HL-60 (cell line): ENCODE measurements at regions not wholly inside any gene's neighbourhood (a gene's known extent, or its start where the extent isn't known, plus 50 kb on each side); places are given as distances from the start of the nearest gene placed in this dataset.

Source experiments
- DNase-seq, 2 experiments: peaks; one replicate each; pipeline ENCODE4 v3.0.0-alpha.2; 2010 to 2020; ENCODE audit warnings: low read depth in 1 of 2, low spot score in 1 of 2
- H3K27ac ChIP-seq: fragments of 250-450 bp; sonication (Bioruptor Pico); replicated peaks from 2 replicates; pipeline ENCODE4 v1.5.1; 2020; ENCODE audit warnings: mild to moderate bottlenecking, moderate library complexity
- H3K27me3 ChIP-seq: fragments of 250-450 bp; sonication (Bioruptor Pico); 2 replicates; pipeline ENCODE4 v1.5.1; 2021; ENCODE audit warnings: mild to moderate bottlenecking, moderate library complexity; ENCODE audit not compliant: insufficient read depth, poor library complexity, severe bottlenecking
- H3K4me3 ChIP-seq: replicated peaks from 2 replicates; pipeline ENCODE4 v1.5.1; 2011; ENCODE audit warnings: mild to moderate bottlenecking, control low read depth, low read length; ENCODE audit not compliant: insufficient read depth
- GABPA ChIP-seq: IDR thresholded peaks from 2 replicates; pipeline ENCODE4 v1.6.1; 2012; ENCODE audit warnings: low read depth
- POLR2AphosphoS5 ChIP-seq: IDR thresholded peaks from 2 replicates; pipeline ENCODE4 v1.6.1; 2012; ENCODE audit warnings: low read depth
- REST ChIP-seq: IDR thresholded peaks from 2 replicates; pipeline ENCODE4 v1.6.1; 2012; ENCODE audit warnings: low read depth; ENCODE audit not compliant: insufficient replicate concordance
- SPI1 ChIP-seq: IDR thresholded peaks from 2 replicates; pipeline ENCODE4 v1.6.1; 2012; ENCODE audit warnings: low read depth, mild to moderate bottlenecking, borderline replicate concordance
- TF ChIP-seq, protein P1 (sequence below): IDR thresholded peaks from one replicate; pipeline ENCODE4 v1.5.1; 2011; ENCODE audit warnings: low read length, control low read depth, inconsistent platforms; ENCODE audit not compliant: insufficient read depth

GRCh38 chr17:34420254-34420766, 57.3 kb upstream of the CCL1 start:
- no peak overlapping the region for H3K4me3 ChIP-seq
- TF ChIP-seq, protein P1, sequence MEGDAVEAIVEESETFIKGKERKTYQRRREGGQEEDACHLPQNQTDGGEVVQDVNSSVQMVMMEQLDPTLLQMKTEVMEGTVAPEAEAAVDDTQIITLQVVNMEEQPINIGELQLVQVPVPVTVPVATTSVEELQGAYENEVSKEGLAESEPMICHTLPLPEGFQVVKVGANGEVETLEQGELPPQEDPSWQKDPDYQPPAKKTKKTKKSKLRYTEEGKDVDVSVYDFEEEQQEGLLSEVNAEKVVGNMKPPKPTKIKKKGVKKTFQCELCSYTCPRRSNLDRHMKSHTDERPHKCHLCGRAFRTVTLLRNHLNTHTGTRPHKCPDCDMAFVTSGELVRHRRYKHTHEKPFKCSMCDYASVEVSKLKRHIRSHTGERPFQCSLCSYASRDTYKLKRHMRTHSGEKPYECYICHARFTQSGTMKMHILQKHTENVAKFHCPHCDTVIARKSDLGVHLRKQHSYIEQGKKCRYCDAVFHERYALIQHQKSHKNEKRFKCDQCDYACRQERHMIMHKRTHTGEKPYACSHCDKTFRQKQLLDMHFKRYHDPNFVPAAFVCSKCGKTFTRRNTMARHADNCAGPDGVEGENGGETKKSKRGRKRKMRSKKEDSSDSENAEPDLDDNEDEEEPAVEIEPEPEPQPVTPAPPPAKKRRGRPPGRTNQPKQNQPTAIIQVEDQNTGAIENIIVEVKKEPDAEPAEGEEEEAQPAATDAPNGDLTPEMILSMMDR = peak; percentile 89
- TF ChIP-seq GABPA = no peak
- no peak overlapping the region for H3K27ac ChIP-seq
- DNase-seq = peak; percentile 28 to 57
- H3K27me3 ChIP-seq = peaks cover 6% of the 10 kb centered on the region

DNA sequence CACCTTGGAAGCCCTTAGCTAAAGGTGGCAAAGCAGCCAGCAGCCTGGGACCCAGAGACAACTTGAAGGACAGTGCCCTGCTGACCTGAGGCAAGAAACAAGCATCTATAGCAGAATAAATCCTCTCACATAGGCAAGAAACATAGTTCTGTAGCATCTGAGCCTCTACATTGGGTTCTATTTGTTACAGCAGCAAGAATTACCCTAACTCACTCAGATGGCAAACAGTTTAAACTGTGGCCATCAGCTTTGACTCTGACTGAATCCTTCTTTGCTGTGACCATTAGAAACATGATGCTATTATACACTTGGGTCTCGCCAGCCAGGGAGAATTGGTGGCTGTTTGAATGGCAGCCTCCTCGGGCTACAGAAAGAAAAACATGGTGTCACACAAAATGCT, 53.1 kb upstream of the CCL1 start:
- H3K27me3 ChIP-seq = no peaks in the 10 kb centered on the region
- no peak for DNase-seq
- H3K27ac ChIP-seq = no peak overlapping the region
- no peak overlapping the region for H3K4me3 ChIP-seq
- TF ChIP-seq POLR2AphosphoS5 (no peak), REST (no peak), SPI1 (no peak), GABPA (no peak)
- TF ChIP-seq, protein P1 = no peak

DNA sequence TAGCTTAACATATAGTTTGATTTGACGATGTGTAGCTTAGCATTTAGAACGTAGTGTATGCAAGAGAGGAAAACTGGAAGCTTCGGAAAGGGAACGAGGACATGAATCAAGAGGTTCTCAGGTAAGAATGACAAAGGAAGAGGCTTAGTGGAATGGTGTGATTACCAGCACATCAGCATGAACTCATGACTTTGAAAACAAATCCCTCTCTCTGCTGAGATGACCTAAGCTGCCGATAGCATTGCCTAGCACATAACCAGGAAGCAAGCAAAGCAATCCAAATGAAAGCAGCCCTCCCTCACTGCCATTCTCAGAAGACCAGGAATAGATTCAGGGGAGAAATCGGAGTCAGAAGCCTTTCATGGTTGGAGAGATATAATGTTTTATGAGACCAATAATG, 51.3 kb upstream of the CCL1 start:
- no peak for DNase-seq
- Histone ChIP-seq H3K27ac (no peak overlapping the region), H3K4me3 (no peak overlapping the region), H3K27me3 (no peaks in the 10 kb centered on the region)
- TF ChIP-seq GABPA (no peak), SPI1 (no peak), REST (no peak), POLR2AphosphoS5 (no peak)
- TF ChIP-seq, protein P1 = no peak

- TF ChIP-seq SPI1 = peak; percentile 22; the same call in 1 of the 2 replicates
- TF ChIP-seq, protein P1 = no peak
- Histone ChIP-seq H3K4me3 (no peak overlapping the region), H3K27ac (no peak overlapping the region), H3K27me3 (peaks cover 3% of the 10 kb centered on the region)
- peak in 1 of 2 experiments; percentile 45 for DNase-seq
Observed at GRCh38 chr17:34413443-34414119, 50.5 kb upstream of the CCL1 start.
